Activated CD4-positive, alpha-beta T cell treated with anti-CD3 and anti-CD28 coated beads, Interleukin-2, amount 10 ng/mL, durations not matched to agents 24 days and 14 days (primary cell): ENCODE measurements at regions not wholly inside any gene's neighbourhood (a gene's known extent, or its start where the extent isn't known, plus 50 kb on each side); places are given as distances from the start of the nearest gene placed in this dataset.

ENCODE experiments used
- DNase-seq: peaks from one replicate; pipeline ENCODE4 v3.0.0; 2022
- H3K27ac Mint-ChIP-seq: one replicate; pipeline ENCODE4 v1.8.0; 2022; ENCODE audit warnings: mild to moderate bottlenecking, mixed read lengths
- H3K27me3 Mint-ChIP-seq: one replicate; pipeline ENCODE4 v1.8.0; 2022; ENCODE audit warnings: mixed read lengths
- H3K36me3 Mint-ChIP-seq: one replicate; pipeline ENCODE4 v1.8.0; 2022; ENCODE audit warnings: low read depth, mild to moderate bottlenecking, mixed read lengths
- H3K4me1 Mint-ChIP-seq: one replicate; pipeline ENCODE4 v1.8.0; 2021; ENCODE audit warnings: mixed read lengths
- H3K4me3 Mint-ChIP-seq: one replicate; pipeline ENCODE4 v1.8.0; 2022; ENCODE audit warnings: mild to moderate bottlenecking, moderate library complexity, mixed read lengths
- H3K9me3 Mint-ChIP-seq: one replicate; pipeline ENCODE4 v1.8.0; 2021; ENCODE audit warnings: mixed read lengths
- intact Hi-C: fragments of 100-400 bp; cut with micrococcal nuclease; formaldehyde crosslinking; loops from one replicate; pipeline ENCODE4 v1.15.1; 2023

DNA sequence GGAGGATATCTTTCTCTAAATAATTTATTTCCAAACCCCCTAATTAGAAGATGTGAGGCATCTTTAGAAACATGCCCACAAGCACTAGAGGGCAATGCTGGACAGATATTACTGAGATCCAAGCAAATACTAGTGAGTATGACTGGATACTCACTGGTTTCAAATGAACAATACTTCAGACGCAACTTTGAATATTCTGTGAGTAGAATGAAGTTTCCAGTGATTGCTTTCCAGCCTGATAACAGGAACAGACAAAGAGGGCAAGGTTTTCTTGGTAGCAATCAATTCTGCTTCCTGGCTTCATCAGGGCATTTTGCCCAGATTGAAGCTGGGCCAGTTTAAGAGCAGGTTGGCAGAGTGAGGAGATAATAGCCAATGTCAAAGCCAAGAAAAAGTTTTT is 442.6 kb upstream of the PDZRN3 start:
- Mint-ChIP-seq H3K4me1 (no peaks in the 10 kb centered on the region), H3K9me3 (peaks cover 5% of the 10 kb centered on the region), H3K27me3 (no peaks in the 10 kb centered on the region), H3K36me3 (no peaks in the 10 kb centered on the region), H3K27ac (no peak overlapping the region), H3K4me3 (no peak overlapping the region)
- no peak for DNase-seq
- intact Hi-C loops, result no loop called here

DNA sequence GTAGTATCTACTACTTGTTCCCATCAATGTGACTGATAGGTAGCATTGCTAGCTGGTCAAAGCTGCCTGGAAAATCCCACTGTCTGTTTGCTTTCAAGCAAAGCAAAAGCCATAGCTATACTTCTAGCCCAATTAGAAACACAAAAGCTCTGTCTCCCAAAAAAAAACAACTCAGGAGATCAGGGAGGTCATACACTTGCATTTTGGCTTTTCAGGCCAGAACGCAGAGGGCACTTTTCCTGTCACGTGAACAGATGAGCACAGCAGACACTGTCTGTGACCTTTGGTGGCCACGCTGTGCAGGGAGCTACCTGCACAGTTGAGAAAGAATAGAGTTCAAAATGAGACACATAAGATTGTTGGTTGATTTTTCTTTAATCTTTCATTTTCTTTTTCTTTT is 441.7 kb upstream of the PDZRN3 start:
- intact Hi-C loops, result no loop called here
- H3K27me3 Mint-ChIP-seq, result no peaks in the 10 kb centered on the region
- H3K4me1 Mint-ChIP-seq, result no peaks in the 10 kb centered on the region
- no peak overlapping the region for H3K27ac Mint-ChIP-seq
- peaks cover 10% of the 10 kb centered on the region for H3K9me3 Mint-ChIP-seq
- H3K36me3 Mint-ChIP-seq, result no peaks in the 10 kb centered on the region
- DNase-seq, result no peak
- H3K4me3 Mint-ChIP-seq, result no peak overlapping the region

DNA sequence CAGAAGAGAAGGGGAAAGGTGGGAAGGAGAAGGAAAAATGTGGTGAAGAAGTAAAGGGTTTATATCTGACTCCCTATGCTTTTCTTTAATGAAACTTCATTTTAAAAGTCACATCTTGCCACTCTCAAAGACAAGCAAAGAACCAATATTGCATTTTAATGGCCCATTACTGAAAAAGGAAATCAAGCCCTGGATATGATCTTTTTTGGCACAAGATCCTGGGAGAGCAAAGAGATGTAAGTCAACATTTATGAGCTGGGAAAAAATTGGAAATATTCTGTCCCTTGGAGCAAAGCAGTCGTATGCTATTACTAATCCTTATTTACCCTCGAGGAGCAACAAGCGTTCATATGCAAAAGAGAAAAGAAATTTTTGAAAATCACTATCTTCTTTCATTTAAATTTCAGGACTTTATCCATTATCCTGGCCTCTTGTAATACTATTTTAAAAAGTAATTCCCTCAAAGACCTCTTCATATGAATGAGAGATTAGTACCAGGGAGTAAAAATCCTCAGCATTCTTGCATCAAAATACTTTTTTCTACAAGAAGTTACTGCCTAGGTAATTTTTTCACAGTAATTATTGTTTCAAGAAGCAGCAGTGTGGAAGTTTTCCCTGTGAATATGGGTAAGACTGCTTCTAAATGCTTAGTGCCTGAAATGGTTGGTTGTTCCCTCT is 435.3 kb upstream of the PDZRN3 start:
- H3K36me3 Mint-ChIP-seq, result no peaks in the 10 kb centered on the region
- intact Hi-C loops, result no loop called here
- no peak overlapping the region for H3K27ac Mint-ChIP-seq
- no peaks in the 10 kb centered on the region for H3K4me1 Mint-ChIP-seq
- no peak for DNase-seq
- H3K27me3 Mint-ChIP-seq, result no peaks in the 10 kb centered on the region
- peaks cover 10% of the 10 kb centered on the region for H3K9me3 Mint-ChIP-seq
- no peak overlapping the region for H3K4me3 Mint-ChIP-seq

DNA sequence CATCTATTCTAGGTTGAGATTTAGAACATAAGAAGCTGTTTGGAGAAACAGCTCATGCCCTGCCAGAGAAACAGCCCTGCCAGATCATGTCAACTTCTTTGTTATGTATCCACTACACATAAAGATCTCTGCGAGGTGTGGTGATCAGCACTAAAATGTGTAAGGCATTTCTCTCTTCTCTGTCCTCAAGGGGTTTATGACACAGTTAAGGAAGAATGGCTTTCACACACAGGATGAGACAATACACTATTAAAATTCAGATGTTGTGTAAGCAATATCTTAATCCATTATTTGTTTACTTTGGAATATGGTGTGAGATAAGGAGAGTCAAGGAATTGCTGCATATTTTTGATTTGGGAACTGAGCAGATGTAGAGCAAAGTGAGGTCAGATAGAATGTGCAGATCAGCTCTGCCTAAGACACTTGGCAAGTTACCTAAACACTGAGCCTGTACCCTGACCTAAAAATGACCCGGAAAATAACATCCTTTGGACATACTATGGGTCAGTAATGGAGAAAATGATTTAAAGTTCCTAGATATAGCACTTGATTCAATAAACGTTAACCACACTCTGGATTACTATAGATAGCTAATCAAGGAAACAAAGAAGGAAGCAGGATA is 434.7 kb upstream of the PDZRN3 start:
- intact Hi-C loops, result no loop called here
- H3K27me3 Mint-ChIP-seq, result no peaks in the 10 kb centered on the region
- H3K27ac Mint-ChIP-seq, result no peak overlapping the region
- peaks cover 10% of the 10 kb centered on the region for H3K9me3 Mint-ChIP-seq
- no peak for DNase-seq
- H3K4me1 Mint-ChIP-seq, result no peaks in the 10 kb centered on the region
- no peak overlapping the region for H3K4me3 Mint-ChIP-seq
- no peaks in the 10 kb centered on the region for H3K36me3 Mint-ChIP-seq

DNA sequence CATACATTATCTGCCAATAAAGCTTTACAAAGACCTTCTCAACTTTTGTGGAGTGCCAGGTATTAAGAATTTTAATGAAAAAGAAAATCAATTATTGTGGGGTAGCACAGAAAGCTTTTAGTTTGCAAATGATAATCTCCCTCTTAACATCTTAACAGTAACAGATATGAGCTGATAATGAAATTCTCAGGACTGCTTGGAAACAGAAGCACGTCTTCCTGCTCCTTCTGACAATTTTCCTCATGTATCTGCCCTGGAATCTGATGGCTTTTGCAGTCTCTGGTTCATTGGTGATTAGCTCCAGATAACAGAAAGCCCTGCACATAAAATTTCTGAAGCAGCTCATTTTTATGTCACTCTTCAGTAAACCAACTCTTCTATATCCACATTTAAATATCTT is 432.4 kb upstream of the PDZRN3 start:
- Mint-ChIP-seq H3K27ac (no peak overlapping the region), H3K4me1 (no peaks in the 10 kb centered on the region), H3K9me3 (peaks cover 3% of the 10 kb centered on the region), H3K4me3 (no peak overlapping the region), H3K36me3 (no peaks in the 10 kb centered on the region), H3K27me3 (no peaks in the 10 kb centered on the region)
- DNase-seq, result no peak
- intact Hi-C loops, result no loop called here

DNA sequence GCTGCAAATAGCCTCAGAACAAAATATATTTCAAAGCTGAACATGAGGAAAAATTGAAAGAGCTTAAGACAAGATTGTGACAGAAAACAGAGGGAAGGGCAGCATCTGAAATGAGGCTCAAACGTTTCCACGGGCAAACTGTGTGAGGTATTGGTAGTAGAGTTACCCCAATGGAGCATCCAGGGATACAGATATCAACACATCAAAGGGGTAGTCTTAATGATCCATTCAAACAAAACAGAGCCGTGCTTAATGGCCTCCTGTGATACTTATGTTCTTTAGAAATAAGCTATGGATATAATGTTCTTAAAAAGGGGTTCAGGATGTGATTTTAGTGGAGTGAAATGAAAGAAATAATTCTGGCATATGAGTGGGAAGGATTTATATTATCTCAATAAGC is 430.3 kb upstream of the PDZRN3 start:
- Mint-ChIP-seq H3K27ac (no peak overlapping the region), H3K9me3 (no peaks in the 10 kb centered on the region), H3K36me3 (no peaks in the 10 kb centered on the region), H3K4me3 (no peak overlapping the region), H3K27me3 (no peaks in the 10 kb centered on the region), H3K4me1 (no peaks in the 10 kb centered on the region)
- intact Hi-C loops, result no loop called here
- DNase-seq, result no peak

DNA sequence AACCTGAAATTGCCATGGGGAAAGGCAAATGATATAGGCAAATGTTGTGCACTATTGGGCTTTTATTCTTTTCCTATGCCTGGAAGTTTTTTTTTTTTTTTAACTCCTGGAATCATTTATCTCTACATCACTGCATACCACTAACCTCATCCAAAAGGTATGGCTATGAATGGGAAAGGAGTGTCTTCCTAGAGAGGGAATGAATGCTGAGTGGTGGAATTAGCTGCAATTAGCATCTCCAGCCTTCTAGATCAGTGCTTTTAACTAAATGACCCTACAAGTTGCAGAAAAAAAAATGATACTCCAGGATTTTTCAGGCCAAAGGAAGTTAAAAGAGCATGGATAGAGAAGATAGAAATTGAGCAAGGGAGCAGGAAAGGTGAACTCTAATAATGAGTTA is 429.8 kb upstream of the PDZRN3 start:
- Mint-ChIP-seq H3K27ac (no peak overlapping the region), H3K4me3 (no peak overlapping the region), H3K9me3 (no peaks in the 10 kb centered on the region), H3K36me3 (no peaks in the 10 kb centered on the region), H3K4me1 (no peaks in the 10 kb centered on the region), H3K27me3 (no peaks in the 10 kb centered on the region)
- intact Hi-C loops, result no loop called here
- no peak for DNase-seq

DNA sequence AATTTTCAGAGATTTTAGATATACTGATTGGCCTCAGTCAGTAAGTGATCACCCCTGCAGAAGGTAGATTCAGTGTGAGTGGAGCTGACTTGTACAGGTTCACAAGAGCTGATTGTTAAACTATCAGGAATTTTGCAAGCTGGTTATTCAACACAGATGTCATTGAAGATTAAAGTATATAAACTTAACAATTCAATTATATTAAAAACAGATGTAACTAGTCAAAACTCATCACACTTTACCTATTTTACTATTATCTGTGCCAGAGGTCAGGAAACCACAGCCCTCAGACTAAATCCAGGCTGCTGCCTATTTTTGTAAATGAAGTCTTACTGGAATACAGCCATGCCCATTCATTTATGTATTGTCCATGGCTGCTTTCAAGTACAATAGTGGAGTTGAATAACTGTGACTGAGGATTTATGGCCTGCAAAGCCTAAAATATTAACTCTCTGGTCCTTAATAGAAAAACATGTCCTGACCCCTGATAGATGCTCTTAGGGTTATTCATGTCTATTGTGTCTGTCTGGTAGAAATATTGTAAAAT is 429.3 kb upstream of the PDZRN3 start:
- no peak for DNase-seq

DNA sequence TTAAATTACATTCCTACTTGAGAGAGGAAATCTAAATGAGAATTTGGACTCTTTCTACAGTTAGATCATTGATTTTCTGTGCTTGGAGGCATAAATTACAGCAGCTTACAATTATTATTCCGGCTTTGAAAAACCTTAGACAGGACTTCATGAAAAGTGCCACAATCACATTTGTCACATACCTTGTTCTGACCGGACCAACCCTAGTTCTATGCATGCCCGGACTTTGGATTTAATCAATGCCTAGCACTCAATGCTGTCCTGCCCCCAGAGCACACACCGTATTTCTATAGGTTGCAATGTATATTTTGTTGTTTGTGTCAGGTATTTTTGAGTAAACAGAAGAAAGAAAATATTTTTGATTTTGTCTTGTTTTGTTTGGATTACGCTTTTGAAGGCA is 424.7 kb upstream of the PDZRN3 start:
- Mint-ChIP-seq H3K27ac (no peak overlapping the region), H3K4me3 (no peak overlapping the region), H3K36me3 (no peaks in the 10 kb centered on the region), H3K9me3 (no peaks in the 10 kb centered on the region), H3K27me3 (no peaks in the 10 kb centered on the region), H3K4me1 (no peaks in the 10 kb centered on the region)
- no peak for DNase-seq
- intact Hi-C loops, result no loop called here

More for the DNA sequence above, 429.3 kb upstream of the PDZRN3 start:
- no peaks in the 10 kb centered on the region for H3K4me1 Mint-ChIP-seq
- no peaks in the 10 kb centered on the region for H3K27me3 Mint-ChIP-seq
- H3K27ac Mint-ChIP-seq, result no peak overlapping the region
- H3K36me3 Mint-ChIP-seq, result no peaks in the 10 kb centered on the region
- intact Hi-C loops, result no loop called here
- no peak overlapping the region for H3K4me3 Mint-ChIP-seq
- no peaks in the 10 kb centered on the region for H3K9me3 Mint-ChIP-seq

DNA sequence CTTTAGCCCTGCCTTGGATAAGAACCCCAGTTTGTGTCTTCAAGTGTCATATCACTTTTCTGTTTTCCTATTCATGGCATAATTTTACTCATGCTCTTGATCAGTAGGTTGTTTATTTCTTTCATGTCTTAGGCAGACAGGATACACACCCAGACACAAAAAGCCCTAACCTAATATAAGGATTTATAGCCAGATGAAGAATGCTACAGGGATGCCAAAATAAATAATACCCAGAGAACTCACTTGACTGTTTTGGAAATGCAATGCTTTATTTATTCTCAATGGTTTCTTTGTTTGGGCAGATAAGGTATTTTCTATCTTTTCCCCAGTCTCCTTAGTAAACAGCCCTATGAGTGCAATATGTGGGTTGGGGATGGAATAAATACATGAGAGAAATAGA is 424.0 kb upstream of the PDZRN3 start:
- H3K4me1 Mint-ChIP-seq, result no peaks in the 10 kb centered on the region
- intact Hi-C loops, result no loop called here
- H3K4me3 Mint-ChIP-seq, result no peak overlapping the region
- H3K27ac Mint-ChIP-seq, result no peak overlapping the region
- no peaks in the 10 kb centered on the region for H3K36me3 Mint-ChIP-seq
- no peak for DNase-seq
- no peaks in the 10 kb centered on the region for H3K9me3 Mint-ChIP-seq
- H3K27me3 Mint-ChIP-seq, result no peaks in the 10 kb centered on the region

DNA sequence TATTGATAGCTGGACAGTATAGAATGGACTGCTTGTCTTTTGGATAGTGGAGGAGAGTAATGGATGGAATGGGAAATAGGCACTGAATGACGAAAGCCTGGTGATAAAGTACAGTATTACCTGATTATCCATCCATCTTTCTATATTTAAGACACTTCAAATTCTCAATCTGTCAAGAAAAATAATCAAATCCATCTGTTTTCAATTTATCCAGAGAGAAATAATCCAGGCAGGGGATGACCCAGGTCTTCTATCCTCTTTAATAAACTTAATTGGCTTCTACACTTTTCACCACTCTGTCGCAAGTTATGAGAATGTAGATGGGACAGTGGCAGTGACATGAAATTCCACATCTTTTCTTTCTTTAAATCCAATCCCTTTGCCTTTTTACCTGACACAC is 420.3 kb upstream of the PDZRN3 start:
- intact Hi-C loops, result no loop called here
- Mint-ChIP-seq H3K27me3 (no peaks in the 10 kb centered on the region), H3K36me3 (no peaks in the 10 kb centered on the region), H3K27ac (no peak overlapping the region), H3K9me3 (no peaks in the 10 kb centered on the region), H3K4me3 (no peak overlapping the region), H3K4me1 (no peaks in the 10 kb centered on the region)
- DNase-seq, result no peak

DNA sequence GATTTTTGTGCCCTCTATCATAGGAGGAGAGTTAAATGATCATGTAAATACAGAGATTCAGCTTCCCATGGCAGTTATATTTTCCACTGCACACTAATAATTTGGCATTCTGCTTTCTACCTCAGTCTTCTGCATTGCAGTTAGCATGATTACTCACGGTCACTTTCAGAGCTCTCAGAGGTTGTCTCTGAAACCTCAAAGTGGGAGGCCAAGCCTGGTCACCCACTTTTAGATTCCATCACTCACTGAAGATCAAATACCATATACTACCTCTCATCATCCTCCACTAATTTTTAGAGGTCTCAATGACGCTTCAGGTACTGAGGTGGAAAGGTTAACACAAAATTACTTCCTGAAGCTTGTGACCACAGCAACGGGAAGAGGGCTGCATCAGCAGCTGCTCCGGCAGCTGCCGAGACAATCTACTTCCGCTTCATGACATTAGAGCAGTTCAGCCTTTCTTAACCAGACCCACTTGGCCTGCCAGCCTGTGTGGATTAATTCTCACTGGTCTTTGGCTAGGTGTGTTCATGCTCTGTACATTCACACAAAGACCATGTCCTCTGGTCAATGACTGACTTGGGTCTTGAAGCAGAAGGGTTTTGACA is 416.4 kb upstream of the PDZRN3 start:
- DNase-seq, result no peak
- Mint-ChIP-seq H3K4me3 (no peak overlapping the region), H3K27me3 (no peaks in the 10 kb centered on the region), H3K36me3 (no peaks in the 10 kb centered on the region), H3K9me3 (no peaks in the 10 kb centered on the region), H3K4me1 (no peaks in the 10 kb centered on the region), H3K27ac (no peak overlapping the region)
- intact Hi-C loops, result no loop called here

DNA sequence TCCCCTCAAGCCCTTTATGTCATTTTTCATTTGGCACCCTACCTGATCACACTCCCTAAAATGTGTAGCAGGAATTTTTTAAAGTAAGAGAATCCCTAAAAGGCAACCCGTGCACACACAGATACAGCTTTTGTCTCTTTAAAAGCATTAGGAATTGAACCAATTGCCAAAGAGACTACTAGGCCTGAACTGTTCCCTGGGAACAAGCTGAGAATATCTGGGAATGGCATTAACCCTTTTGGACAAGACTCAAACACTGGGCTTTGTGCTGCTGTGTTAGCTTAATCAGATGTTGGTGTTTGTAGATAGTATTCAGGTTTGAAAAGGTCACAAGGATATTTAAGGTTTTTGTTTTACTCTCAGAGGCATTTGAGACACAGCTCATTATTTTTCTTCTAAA is 414.4 kb upstream of the PDZRN3 start:
- no peaks in the 10 kb centered on the region for H3K4me1 Mint-ChIP-seq
- intact Hi-C loops, result no loop called here
- no peak for DNase-seq
- no peak overlapping the region for H3K4me3 Mint-ChIP-seq
- H3K27ac Mint-ChIP-seq, result no peak overlapping the region
- no peaks in the 10 kb centered on the region for H3K27me3 Mint-ChIP-seq
- H3K9me3 Mint-ChIP-seq, result no peaks in the 10 kb centered on the region
- no peaks in the 10 kb centered on the region for H3K36me3 Mint-ChIP-seq

DNA sequence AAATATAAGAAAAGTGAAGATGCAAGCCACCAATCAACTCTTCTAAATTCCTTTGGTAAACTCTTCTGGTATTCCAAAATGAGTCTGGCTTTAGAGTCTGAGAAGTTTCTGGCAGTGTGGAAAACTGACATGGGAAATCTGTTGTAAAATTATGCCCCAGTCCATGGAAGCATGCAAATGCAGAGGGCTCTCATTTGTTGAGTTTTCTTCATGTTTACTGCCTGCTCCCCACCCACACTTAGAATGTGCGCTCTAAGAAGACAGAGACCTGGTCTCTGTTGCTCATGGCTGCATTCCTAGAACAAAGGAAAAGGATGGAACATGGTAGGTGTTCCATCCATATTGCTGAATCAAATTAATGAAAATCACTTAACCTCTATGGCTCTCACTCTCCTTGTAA is 411.8 kb upstream of the PDZRN3 start:
- intact Hi-C loops, result no loop called here
- no peaks in the 10 kb centered on the region for H3K27me3 Mint-ChIP-seq
- DNase-seq, result no peak
- no peaks in the 10 kb centered on the region for H3K36me3 Mint-ChIP-seq
- no peaks in the 10 kb centered on the region for H3K4me1 Mint-ChIP-seq
- no peak overlapping the region for H3K27ac Mint-ChIP-seq
- no peak overlapping the region for H3K4me3 Mint-ChIP-seq
- H3K9me3 Mint-ChIP-seq, result no peaks in the 10 kb centered on the region
